SK-N-SH (cell line): ENCODE measurements at regions not wholly inside any gene's neighbourhood (a gene's known extent, or its start where the extent isn't known, plus 50 kb on each side); places are given as distances from the start of the nearest gene placed in this dataset.

ENCODE experiments used
- CTCF ChIP-seq: fragments of 200-600 bp; sonication (generic); IDR thresholded peaks from 2 replicates; pipeline ENCODE4 v1.6.1; 2017; ENCODE audit warnings: antibody characterized with exemption, mild to moderate bottlenecking, moderate library complexity
- EP300 ChIP-seq, 2 experiments: IDR thresholded peaks; 2 replicates each; pipeline versions ENCODE4 v1.4.0 to v1.6.1; 2012; ENCODE audit warnings: borderline replicate concordance in 1 of 2, low read depth in 1 of 2, low read length in 1 of 2
- EZH2phosphoT487 ChIP-seq: fragments of 200-600 bp; sonication (generic); IDR thresholded peaks from 2 replicates; pipeline ENCODE4 v1.6.1; 2017; ENCODE audit warnings: low read depth, mixed run types, mild to moderate bottlenecking, antibody characterized with exemption, moderate library complexity, borderline replicate concordance
- FOSL2 ChIP-seq: IDR thresholded peaks from 2 replicates; pipeline ENCODE4 v1.4.0; 2012; ENCODE audit warnings: low read depth, mild to moderate bottlenecking, moderate library complexity, borderline replicate concordance
- GABPA ChIP-seq: IDR thresholded peaks from 2 replicates; pipeline ENCODE4 v1.4.0; 2012; ENCODE audit warnings: low read depth, mild to moderate bottlenecking
- GATA2 ChIP-seq: sonication (generic); formaldehyde crosslinking; IDR thresholded peaks from 2 replicates; pipeline ENCODE4 v1.5.0; 2020; ENCODE audit warnings: mild to moderate bottlenecking, missing genetic modification reagents
- MEF2A ChIP-seq: IDR thresholded peaks from 2 replicates; pipeline ENCODE4 v1.4.0; 2012; ENCODE audit warnings: low read depth, borderline replicate concordance
- MXI1 ChIP-seq: IDR thresholded peaks from 2 replicates; pipeline ENCODE4 v1.6.1; 2012; ENCODE audit warnings: mild to moderate bottlenecking, low read depth, low read length, improper control_type of control experiment
- PBX3 ChIP-seq: IDR thresholded peaks from 2 replicates; pipeline ENCODE4; 2012
- POLR2AphosphoS5 ChIP-seq: IDR thresholded peaks from 2 replicates; pipeline ENCODE4 v1.6.1; 2012; ENCODE audit warnings: low read depth, low read length
- SIN3A ChIP-seq: IDR thresholded peaks from 2 replicates; pipeline ENCODE4 v1.6.1; 2012; ENCODE audit warnings: low read depth, mild to moderate bottlenecking, low read length, moderate library complexity, borderline replicate concordance
- ZBTB33 ChIP-seq: IDR thresholded peaks from 2 replicates; pipeline ENCODE4 v1.4.0; 2012; ENCODE audit warnings: low read depth, borderline replicate concordance

GRCh38 chr5:154612666-154613065 lies 134.6 kb upstream of the HAND1 start:
- TF ChIP-seq CTCF = no peak
- TF ChIP-seq MEF2A = no peak
- TF ChIP-seq MXI1 = no peak
- TF ChIP-seq FOSL2 = no peak
- no peak for TF ChIP-seq SIN3A
- TF ChIP-seq GABPA = no peak
- TF ChIP-seq EZH2phosphoT487 = no peak
- no peak for TF ChIP-seq ZBTB33
- no peak for TF ChIP-seq POLR2AphosphoS5
- TF ChIP-seq GATA2 = no peak
- TF ChIP-seq EP300 (IDR thresholded peaks at IDR 0.05; ENCODE audit: borderline replicate concordance in 1 of 2, low read depth in 1 of 2, low read length in 1 of 2) = no peak
- no peak for TF ChIP-seq PBX3
